Activated CD8-positive, alpha-beta memory T cell treated with anti-CD3 and anti-CD28 coated beads for 48 hours (primary cell): ENCODE measurements at regions not wholly inside any gene's neighbourhood (a gene's known extent, or its start where the extent isn't known, plus 50 kb on each side); places are given as distances from the start of the nearest gene placed in this dataset.
"Not testable (repeated sequence)": the region's sequence is repeated elsewhere in the genome, so short reads cannot be mapped to it uniquely, and the experiment has no call there.

Source experiments
- DNase-seq, 3 experiments: peaks; one replicate each; pipeline ENCODE4 v3.0.0-alpha.2; 2020; ENCODE audit warnings: low read depth in 2 of 3, low spot score in 2 of 3

- no peak for DNase-seq
Measured at GRCh38 chr1:230591678-230592077, 50.6 kb upstream of the COG2 start.

- DNase-seq = no peak
Measured at GRCh38 chr1:230589951-230590350, 52.3 kb upstream of the COG2 start.

- DNase-seq = no peak
Measured at GRCh38 chr1:230588323-230588746, 53.9 kb upstream of the COG2 start.

GRCh38 chr1:230587061-230587460 is 55.2 kb upstream of the COG2 start:
- DNase-seq = no peak

GRCh38 chr1:230584660-230585059 is 57.6 kb upstream of the COG2 start:
- no peak for DNase-seq

GRCh38 chr1:230581446-230582079 is 60.7 kb upstream of the COG2 start:
- no peak for DNase-seq

GRCh38 chr1:230578616-230579015 is 63.7 kb upstream of the COG2 start:
- DNase-seq = no peak

- no peak for DNase-seq
Measured at GRCh38 chr1:230577537-230577936, 64.7 kb upstream of the COG2 start.

GRCh38 chr1:230575886-230576500 is 66.3 kb upstream of the COG2 start:
- no peak for DNase-seq

GRCh38 chr1:230574502-230574901 is 67.8 kb upstream of the COG2 start:
- no peak for DNase-seq

- DNase-seq = no peak
Measured at GRCh38 chr1:230573658-230574057, 68.6 kb upstream of the COG2 start.

- DNase-seq = no peak
Measured at GRCh38 chr1:230572121-230573105, 69.9 kb upstream of the COG2 start.

GRCh38 chr1:230570724-230571360 is 71.4 kb upstream of the COG2 start:
- no peak for DNase-seq

- no peak for DNase-seq
Measured at GRCh38 chr1:230569201-230569600, 73.1 kb upstream of the COG2 start.

GRCh38 chr1:230568676-230569075 is 73.6 kb upstream of the COG2 start:
- DNase-seq = no peak

GRCh38 chr1:230568008-230568407 is 74.3 kb upstream of the COG2 start:
- peak in 1 of 3 experiments; percentile 5 for DNase-seq

GRCh38 chr1:230567221-230567575 is 75.1 kb upstream of the COG2 start:
- DNase-seq = no peak

GRCh38 chr1:230566532-230567220 is 75.6 kb upstream of the COG2 start:
- DNase-seq = not testable (repeated sequence)

- DNase-seq = no peak
Measured at GRCh38 chr1:230565141-230565540, 77.1 kb upstream of the COG2 start.

GRCh38 chr1:230563591-230563990 is 78.7 kb upstream of the COG2 start:
- DNase-seq = no peak

GRCh38 chr1:230561570-230561969 is 80.7 kb upstream of the COG2 start:
- DNase-seq = no peak
